Ramos (cell line): ENCODE measurements at regions not wholly inside any gene's neighbourhood (a gene's known extent, or its start where the extent isn't known, plus 50 kb on each side); places are given as distances from the start of the nearest gene placed in this dataset.
"Not testable (repeated sequence)": the region's sequence is repeated elsewhere in the genome, so short reads cannot be mapped to it uniquely, and the experiment has no call there.

Experiments
- in situ Hi-C: fragments of 300-500 bp; cut with MboI; formaldehyde crosslinking; loops from one replicate; pipeline ENCODE4 v1.14.3; 2022; ENCODE audit warnings: low sequenced_read_pairs; ENCODE audit not compliant: unreplicated experiment

DNA sequence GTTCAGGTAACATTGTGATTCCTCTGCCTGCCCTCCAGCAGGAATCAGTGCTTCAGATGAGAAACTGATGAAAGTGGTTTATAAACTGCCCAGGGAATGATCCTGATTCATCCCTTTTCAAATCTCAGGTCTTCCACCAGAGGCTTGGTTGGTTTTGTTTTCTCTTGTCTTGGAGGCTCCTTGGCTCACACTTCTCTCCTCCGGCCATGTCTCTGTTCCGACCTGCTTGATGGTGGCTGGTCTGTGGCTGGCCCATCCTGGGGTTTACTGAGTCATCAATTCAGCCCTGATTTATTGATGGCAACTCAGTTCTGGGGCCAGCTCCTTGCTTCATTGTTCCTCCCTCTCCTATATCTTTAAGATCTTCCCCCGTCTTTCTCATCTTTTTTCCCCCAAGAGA, 56.6 kb upstream of the SLC2A1 start:
- in situ Hi-C loops, result no loop called here

DNA sequence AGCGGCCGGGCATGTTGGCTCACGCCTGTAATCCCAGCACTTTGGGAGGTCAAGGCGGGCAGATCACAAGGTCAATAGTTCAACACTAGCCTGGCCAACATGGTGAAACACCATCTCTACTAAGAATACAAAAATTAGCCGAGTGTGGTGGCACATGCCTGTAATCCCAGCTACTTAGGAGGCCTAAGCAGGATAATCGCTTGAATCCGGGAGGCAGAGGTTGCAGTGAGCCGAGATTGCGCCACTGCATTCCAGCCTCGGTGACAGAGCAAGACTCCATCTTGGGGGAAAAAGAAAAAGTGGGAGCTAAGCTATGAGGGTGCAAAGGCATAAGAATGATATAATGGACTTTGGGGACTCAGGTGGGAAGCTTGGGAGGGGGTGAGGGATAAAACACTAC, 55.9 kb upstream of the SLC2A1 start:
- in situ Hi-C loops, result not testable (repeated sequence)

DNA sequence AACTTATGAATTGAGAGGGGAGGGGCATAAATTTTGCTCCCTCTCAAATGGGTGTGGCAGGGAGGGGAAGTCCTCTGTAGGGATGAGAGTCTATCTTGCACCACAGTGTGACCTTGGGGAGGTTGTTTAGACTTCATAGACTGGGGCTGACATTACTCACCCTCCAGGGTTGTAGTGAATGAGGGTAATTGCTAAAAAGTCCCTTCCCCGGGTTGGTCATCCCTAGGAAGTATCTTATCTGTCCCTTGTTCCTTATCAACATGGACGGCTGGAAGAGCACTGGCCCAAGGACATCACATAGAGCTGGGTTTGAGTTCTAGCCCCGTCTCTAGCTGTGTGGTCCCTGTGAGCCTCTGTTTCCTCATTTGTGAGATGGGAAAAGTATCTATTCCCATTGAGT, 52.4 kb upstream of the SLC2A1 start:
- in situ Hi-C loops, result no loop called here

DNA sequence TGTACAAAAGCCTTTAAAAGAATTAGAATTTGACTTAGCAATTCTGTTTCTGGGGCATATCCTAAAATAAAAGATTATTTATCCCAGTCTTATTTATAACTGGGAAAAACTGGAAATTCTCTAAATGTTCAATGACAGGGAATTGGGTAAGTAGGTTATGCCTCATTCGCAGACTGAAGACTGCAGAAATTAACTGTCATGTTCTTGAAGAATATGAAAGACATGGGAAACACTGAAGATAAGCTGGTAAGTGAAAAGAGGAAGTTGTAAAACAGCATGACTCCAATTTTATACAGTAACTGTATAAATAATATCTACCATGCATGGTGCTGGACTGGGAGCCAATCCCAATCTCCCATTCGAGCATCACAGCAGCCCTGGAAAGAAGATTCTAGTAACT, 50.6 kb upstream of the SLC2A1 start:
- in situ Hi-C loops, result no loop called here

DNA sequence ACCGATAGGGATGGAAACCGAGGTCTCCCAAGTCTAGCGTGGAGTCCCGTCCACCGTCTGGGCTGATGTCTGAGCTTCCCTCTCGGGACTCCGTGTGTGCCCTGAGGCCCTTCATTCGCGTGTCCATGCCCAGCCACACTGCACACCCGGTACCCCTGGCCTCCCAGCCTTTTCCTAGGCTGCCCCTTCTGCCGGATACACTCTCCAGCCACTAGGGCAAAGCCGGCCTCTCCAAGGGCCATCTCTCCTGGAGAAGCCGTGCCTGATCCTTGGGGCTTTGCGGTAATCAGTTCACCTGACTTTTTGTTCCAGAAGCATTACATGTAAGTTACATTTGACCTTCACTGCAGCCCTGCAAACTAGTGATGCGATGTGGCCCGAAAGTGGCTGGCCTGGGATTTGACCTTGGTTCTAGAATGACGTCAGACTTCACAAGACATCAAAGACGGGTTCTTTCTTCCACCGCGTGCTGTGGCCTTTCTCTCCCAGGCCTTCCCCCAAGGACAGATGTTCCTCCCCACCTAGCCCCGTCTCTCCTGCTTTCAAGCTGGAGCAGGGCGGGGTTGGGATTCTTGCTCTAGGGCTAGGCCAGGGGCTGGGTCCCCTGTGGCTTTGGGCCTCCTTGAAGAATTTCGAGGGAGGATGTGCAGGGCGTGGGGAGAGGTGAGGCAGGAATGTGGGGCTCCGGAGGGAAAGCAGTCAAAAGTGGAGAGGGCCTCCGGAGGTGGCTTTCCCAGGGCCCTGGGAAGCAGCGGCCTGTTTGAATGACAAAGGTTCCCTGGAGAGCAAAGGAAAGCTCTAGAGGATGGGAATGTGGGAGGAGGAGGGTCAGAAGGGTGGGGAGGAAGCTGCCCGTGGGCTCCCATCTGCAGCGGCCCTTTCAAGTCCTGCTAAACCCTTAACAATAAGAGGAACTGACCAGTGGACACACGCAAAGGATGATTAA, 49.7 kb upstream of the SLC2A1 start:
- in situ Hi-C loops, result no loop called here
